ENCODE measurements at regions not wholly inside any gene's neighbourhood (a gene's known extent, or its start where the extent isn't known, plus 50 kb on each side); places are given as distances from the start of the nearest gene placed in this dataset.

- Histone ChIP-seq H3K56ac (ENCODE audit: insufficient read length, low read depth, low read length) (no peak overlapping the region), H3K27ac (ENCODE audit: insufficient read length, low read depth, low read length) (no peak overlapping the region), H3K4ac (ENCODE audit: low read depth, low read length) (no peak overlapping the region), H3K23me2 (ENCODE audit: insufficient read length, low read depth, low read length, poor library complexity, severe bottlenecking) (no peaks in the 10 kb centered on the region), H2BK120ac (ENCODE audit: low read depth, low read length, poor library complexity, severe bottlenecking) (no peak overlapping the region), H3K14ac (ENCODE audit: insufficient read depth, low read length) (no peak overlapping the region), H3K79me2 (ENCODE audit: insufficient read depth, low read length) (no peaks in the 10 kb centered on the region), H2AK5ac (ENCODE audit: insufficient read length, low read length) (no peak overlapping the region), H2BK5ac (ENCODE audit: insufficient read length, low read length) (no peak overlapping the region), H3K27me3 (ENCODE audit: insufficient read depth, low read length) (no peaks in the 10 kb centered on the region), H2BK20ac (ENCODE audit: low read depth, low read length, poor library complexity, severe bottlenecking) (no peak overlapping the region), H3K4me1 (ENCODE audit: insufficient read depth, low read length) (peaks cover 2% of the 10 kb centered on the region; the same call in 1 of the 2 replicates), H4K5ac (ENCODE audit: insufficient read length, low read depth, low read length) (no peak overlapping the region), H3K9me3 (ENCODE audit: control insufficient read depth, low read depth, low read length) (no peaks in the 10 kb centered on the region), H4K91ac (ENCODE audit: insufficient read length, low read depth, low read length) (no peak overlapping the region), H2AFZ (ENCODE audit: low read length) (no peak overlapping the region), H3K18ac (ENCODE audit: insufficient read length, low read depth, low read length) (no peak overlapping the region), H4K20me1 (ENCODE audit: control insufficient read depth, insufficient read depth, insufficient read length) (no peaks in the 10 kb centered on the region), H2BK12ac (ENCODE audit: insufficient read length, low read depth, low read length) (no peak overlapping the region), H2BK15ac (ENCODE audit: low read depth, low read length) (no peak overlapping the region), H3K9ac (ENCODE audit: extremely low read depth, insufficient read length, low read length) (no peak overlapping the region), H3T11ph (ENCODE audit: low read length) (no peak overlapping the region), H3K23ac (ENCODE audit: insufficient read length, low read depth, low read length) (no peak overlapping the region), H4K8ac (replicated peaks; ENCODE audit: insufficient read length, low read depth, low read length) (no peak overlapping the region), H3K79me1 (ENCODE audit: insufficient read depth, low read depth, low read length, poor library complexity, severe bottlenecking) (no peaks in the 10 kb centered on the region), H3K4me2 (ENCODE audit: insufficient read depth, insufficient read length, low read length) (no peak overlapping the region)
- DNase-seq = no peak
- no CpG with 5 or more reads among the region's 2 CpGs for WGBS (ENCODE audit: extremely low coverage, insufficient read length, low lambda C conversion rate)
- H3K36me3 Mint-ChIP-seq (ENCODE audit: insufficient read depth in 1 of 3, low read depth in 3 of 3) = no peaks in the 10 kb centered on the region
- no peak overlapping the region for H3K4me3 Mint-ChIP-seq
- TF ChIP-seq CTCF (conservative IDR thresholded peaks at IDR 0.05) = no peak
- peaks cover 15 to 16% of the 10 kb centered on the region in 2 experiments for H3K4me1 Mint-ChIP-seq
- H3K9me3 Mint-ChIP-seq = peaks cover 3 to 5% of the 10 kb centered on the region in 2 experiments; a peak in 3 of 5 replicates
- H3K27me3 Mint-ChIP-seq (ENCODE audit: low read depth) = no peaks in the 10 kb centered on the region
- H3K27ac Mint-ChIP-seq = no peak overlapping the region
Observed at GRCh38 chr2:142714600-142714999, 162.9 kb upstream of the KYNU start.

Measured in H9 (cell line).